T-helper 2 cell treated with Interferon-gamma antibody and Interleukin-4, amounts not matched to agents 5 μg/mL and 100 μg/mL, for 36 hours (primary cell): ENCODE measurements at regions not wholly inside any gene's neighbourhood (a gene's known extent, or its start where the extent isn't known, plus 50 kb on each side); places are given as distances from the start of the nearest gene placed in this dataset.

Experiments
- DNase-seq: peaks from one replicate; pipeline ENCODE4 v3.0.0; 2021; ENCODE audit warnings: low spot score
- H3K27ac Mint-ChIP-seq: one replicate; pipeline ENCODE4 v1.8.0; 2021; ENCODE audit warnings: mild to moderate bottlenecking, mixed read lengths
- H3K27me3 Mint-ChIP-seq: one replicate; pipeline ENCODE4 v1.8.0; 2021; ENCODE audit warnings: low read depth, mixed read lengths
- H3K36me3 Mint-ChIP-seq: one replicate; pipeline ENCODE4 v1.8.0; 2021; ENCODE audit warnings: low read depth, mixed read lengths
- H3K4me1 Mint-ChIP-seq: one replicate; pipeline ENCODE4 v1.8.0; 2021; ENCODE audit warnings: low read depth, mixed read lengths
- H3K4me3 Mint-ChIP-seq: one replicate; pipeline ENCODE4 v1.8.0; 2022; ENCODE audit warnings: mild to moderate bottlenecking, moderate library complexity, mixed read lengths
- H3K9me3 Mint-ChIP-seq: one replicate; pipeline ENCODE4 v1.8.0; 2021; ENCODE audit warnings: mixed read lengths

DNA sequence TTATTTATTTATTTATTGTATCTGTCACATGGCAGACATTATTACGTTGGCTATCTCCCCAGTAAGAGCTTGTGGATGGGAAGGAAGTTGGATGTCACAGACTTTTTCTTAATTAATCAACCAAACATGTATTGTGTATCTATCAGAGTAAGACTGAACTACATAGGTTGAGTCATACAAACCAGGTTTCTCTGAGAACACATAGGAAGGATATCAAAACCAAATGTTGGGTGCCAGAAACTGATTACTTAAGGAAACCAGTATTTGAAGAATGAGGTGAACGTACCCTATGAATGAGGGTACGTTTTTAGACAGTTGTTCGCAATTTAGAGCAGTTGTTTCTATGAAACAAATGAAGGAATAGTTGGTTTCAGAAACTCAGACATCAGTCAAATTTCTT lies 136.4 kb downstream of the SLC17A6 start:
- Mint-ChIP-seq H3K4me3 (no peak overlapping the region), H3K27me3 (no peaks in the 10 kb centered on the region), H3K9me3 (no peaks in the 10 kb centered on the region), H3K4me1 (no peaks in the 10 kb centered on the region), H3K36me3 (no peaks in the 10 kb centered on the region), H3K27ac (no peak overlapping the region)
- no peak for DNase-seq

GRCh38 chr11:22473586-22473985 lies 135.4 kb downstream of the SLC17A6 start:
- Mint-ChIP-seq H3K4me3 (no peak overlapping the region), H3K4me1 (no peaks in the 10 kb centered on the region), H3K36me3 (no peaks in the 10 kb centered on the region), H3K27me3 (no peaks in the 10 kb centered on the region), H3K9me3 (no peaks in the 10 kb centered on the region), H3K27ac (no peak overlapping the region)
- DNase-seq = no peak

DNA sequence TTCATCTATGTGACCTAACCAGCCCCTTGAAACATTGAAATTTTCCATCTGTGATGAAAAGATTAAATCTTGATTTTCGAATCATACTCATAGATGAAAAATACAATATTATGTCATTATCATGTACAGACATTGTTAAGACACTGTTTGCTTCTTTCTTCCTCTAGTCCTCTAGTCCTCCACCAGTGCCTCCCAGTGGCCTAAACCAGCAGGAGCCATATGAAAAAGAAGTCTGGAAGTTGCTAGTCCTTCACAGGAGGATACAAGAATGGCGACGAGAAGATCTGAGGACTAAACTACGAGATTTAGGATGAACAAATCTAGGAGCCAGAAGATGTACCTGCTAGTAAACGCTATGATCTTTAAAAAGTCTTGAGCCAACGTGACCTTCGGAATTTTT lies 134.1 kb downstream of the SLC17A6 start:
- Mint-ChIP-seq H3K4me1 (no peaks in the 10 kb centered on the region), H3K36me3 (no peaks in the 10 kb centered on the region), H3K27ac (no peak overlapping the region), H3K27me3 (no peaks in the 10 kb centered on the region), H3K9me3 (no peaks in the 10 kb centered on the region), H3K4me3 (no peak overlapping the region)
- DNase-seq = no peak

DNA sequence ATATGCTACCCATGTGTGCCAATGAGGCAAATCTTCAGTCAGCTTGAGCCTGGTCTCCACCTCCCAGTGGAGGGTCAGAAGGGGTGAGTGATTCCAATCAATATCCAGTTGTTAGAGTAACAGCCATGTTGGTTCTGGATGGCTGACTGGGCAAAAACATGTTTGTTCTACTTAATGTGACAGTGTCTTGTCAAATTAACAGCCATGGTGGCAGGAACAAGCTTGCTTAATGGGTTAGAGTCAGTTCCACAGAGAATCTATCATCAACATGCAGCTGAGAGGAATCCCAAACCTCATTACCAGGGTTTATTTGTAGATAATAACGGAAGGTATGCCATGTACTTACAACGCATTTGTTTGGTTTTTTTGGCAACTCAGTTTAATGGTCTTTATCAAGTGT lies 133.2 kb downstream of the SLC17A6 start:
- Mint-ChIP-seq H3K27ac (no peak overlapping the region), H3K9me3 (no peaks in the 10 kb centered on the region), H3K4me1 (no peaks in the 10 kb centered on the region), H3K4me3 (no peak overlapping the region), H3K27me3 (no peaks in the 10 kb centered on the region), H3K36me3 (no peaks in the 10 kb centered on the region)
- DNase-seq = no peak

GRCh38 chr11:22467741-22468140 lies 129.6 kb downstream of the SLC17A6 start:
- Mint-ChIP-seq H3K4me1 (no peaks in the 10 kb centered on the region), H3K9me3 (no peaks in the 10 kb centered on the region), H3K36me3 (no peaks in the 10 kb centered on the region), H3K27me3 (no peaks in the 10 kb centered on the region), H3K4me3 (no peak overlapping the region), H3K27ac (no peak overlapping the region)
- DNase-seq = no peak

- H3K36me3 Mint-ChIP-seq = no peaks in the 10 kb centered on the region
- DNase-seq = no peak
- no peaks in the 10 kb centered on the region for H3K9me3 Mint-ChIP-seq
Observed at GRCh38 chr11:22467248-22467647, 129.1 kb downstream of the SLC17A6 start.

GRCh38 chr11:22466809-22467208 lies 128.6 kb downstream of the SLC17A6 start:
- no peaks in the 10 kb centered on the region for H3K9me3 Mint-ChIP-seq
- no peak for DNase-seq
- no peak overlapping the region for H3K4me3 Mint-ChIP-seq
- no peaks in the 10 kb centered on the region for H3K27me3 Mint-ChIP-seq
- H3K36me3 Mint-ChIP-seq = no peaks in the 10 kb centered on the region
- no peak overlapping the region for H3K27ac Mint-ChIP-seq
- H3K4me1 Mint-ChIP-seq = no peaks in the 10 kb centered on the region

More at GRCh38 chr11:22467248-22467647, 129.1 kb downstream of the SLC17A6 start:
- Mint-ChIP-seq H3K4me3 (no peak overlapping the region), H3K27me3 (no peaks in the 10 kb centered on the region), H3K4me1 (no peaks in the 10 kb centered on the region), H3K27ac (no peak overlapping the region)

DNA sequence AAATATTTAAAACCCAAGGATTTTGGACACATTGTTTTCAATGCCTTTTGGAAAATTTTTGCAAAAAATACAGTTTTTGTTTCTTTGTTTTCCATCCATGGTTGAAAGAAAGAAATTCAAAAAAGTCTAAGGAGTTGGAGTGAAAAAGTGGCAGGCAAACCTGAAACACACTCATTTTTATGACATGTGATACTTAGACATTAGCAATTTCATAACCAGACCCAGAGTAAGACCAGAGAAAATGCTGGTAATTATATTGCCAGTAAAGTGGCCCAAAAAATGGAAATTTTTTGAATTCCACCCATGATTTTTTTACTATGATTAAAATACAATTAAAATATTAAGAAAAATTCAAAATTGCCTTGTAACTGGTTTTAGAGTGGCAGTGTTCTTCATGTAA lies 128.2 kb downstream of the SLC17A6 start:
- H3K4me1 Mint-ChIP-seq = no peaks in the 10 kb centered on the region
- H3K27ac Mint-ChIP-seq = no peak overlapping the region
- no peaks in the 10 kb centered on the region for H3K27me3 Mint-ChIP-seq
- H3K36me3 Mint-ChIP-seq = no peaks in the 10 kb centered on the region
- H3K9me3 Mint-ChIP-seq = no peaks in the 10 kb centered on the region
- DNase-seq = no peak
- H3K4me3 Mint-ChIP-seq = no peak overlapping the region

GRCh38 chr11:22465620-22466019 lies 127.4 kb downstream of the SLC17A6 start:
- no peaks in the 10 kb centered on the region for H3K36me3 Mint-ChIP-seq
- H3K27ac Mint-ChIP-seq = no peak overlapping the region
- no peak for DNase-seq
- H3K9me3 Mint-ChIP-seq = no peaks in the 10 kb centered on the region
- H3K27me3 Mint-ChIP-seq = no peaks in the 10 kb centered on the region
- no peak overlapping the region for H3K4me3 Mint-ChIP-seq
- H3K4me1 Mint-ChIP-seq = no peaks in the 10 kb centered on the region

DNA sequence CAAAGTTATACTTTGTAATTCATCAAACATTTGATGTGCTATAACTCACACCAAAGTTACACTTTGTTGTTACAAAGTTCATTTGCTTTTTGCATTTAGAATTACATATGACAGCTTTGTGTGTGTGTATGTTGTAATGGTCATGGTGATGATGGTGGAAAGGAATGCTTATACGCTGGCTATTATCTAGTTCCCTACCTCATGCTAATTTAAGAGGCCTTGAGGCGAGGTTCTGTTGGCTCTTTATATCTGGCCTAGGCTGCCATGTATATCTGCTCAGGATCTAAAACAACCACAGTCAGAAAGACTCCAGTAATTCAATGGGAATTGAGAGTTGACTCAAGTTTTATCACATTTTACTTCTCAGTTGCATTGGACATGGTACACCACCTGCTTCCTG lies 123.4 kb downstream of the SLC17A6 start:
- no peak overlapping the region for H3K27ac Mint-ChIP-seq
- H3K27me3 Mint-ChIP-seq = no peaks in the 10 kb centered on the region
- no peaks in the 10 kb centered on the region for H3K4me1 Mint-ChIP-seq
- no peak overlapping the region for H3K4me3 Mint-ChIP-seq
- H3K36me3 Mint-ChIP-seq = no peaks in the 10 kb centered on the region
- DNase-seq = no peak
- H3K9me3 Mint-ChIP-seq = no peaks in the 10 kb centered on the region

DNA sequence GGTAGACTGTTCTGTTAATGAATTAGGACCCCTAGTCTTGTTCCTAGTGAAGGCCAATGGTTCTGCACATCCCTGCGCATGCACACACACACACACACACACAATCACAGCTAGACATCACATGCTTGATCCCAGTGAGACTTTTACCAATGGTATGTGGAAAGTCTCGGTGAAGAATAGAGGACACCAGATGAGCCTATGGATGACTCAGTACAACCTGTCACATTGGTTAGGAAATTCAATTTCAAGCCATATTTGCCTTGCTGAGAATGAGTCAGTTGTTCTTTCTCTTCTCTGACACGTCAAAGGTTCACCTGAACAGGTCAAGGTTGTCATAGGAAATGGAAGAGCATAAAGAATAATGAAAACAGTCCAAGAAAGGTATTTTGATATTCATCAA lies 122.0 kb downstream of the SLC17A6 start:
- Mint-ChIP-seq H3K27ac (no peak overlapping the region), H3K9me3 (no peaks in the 10 kb centered on the region), H3K27me3 (no peaks in the 10 kb centered on the region), H3K4me1 (no peaks in the 10 kb centered on the region), H3K36me3 (no peaks in the 10 kb centered on the region), H3K4me3 (no peak overlapping the region)
- no peak for DNase-seq

GRCh38 chr11:22459048-22459447 lies 120.9 kb downstream of the SLC17A6 start:
- no peaks in the 10 kb centered on the region for H3K4me1 Mint-ChIP-seq
- H3K27ac Mint-ChIP-seq = no peak overlapping the region
- H3K27me3 Mint-ChIP-seq = no peaks in the 10 kb centered on the region
- no peaks in the 10 kb centered on the region for H3K9me3 Mint-ChIP-seq
- no peaks in the 10 kb centered on the region for H3K36me3 Mint-ChIP-seq
- no peak overlapping the region for H3K4me3 Mint-ChIP-seq
- DNase-seq = no peak

DNA sequence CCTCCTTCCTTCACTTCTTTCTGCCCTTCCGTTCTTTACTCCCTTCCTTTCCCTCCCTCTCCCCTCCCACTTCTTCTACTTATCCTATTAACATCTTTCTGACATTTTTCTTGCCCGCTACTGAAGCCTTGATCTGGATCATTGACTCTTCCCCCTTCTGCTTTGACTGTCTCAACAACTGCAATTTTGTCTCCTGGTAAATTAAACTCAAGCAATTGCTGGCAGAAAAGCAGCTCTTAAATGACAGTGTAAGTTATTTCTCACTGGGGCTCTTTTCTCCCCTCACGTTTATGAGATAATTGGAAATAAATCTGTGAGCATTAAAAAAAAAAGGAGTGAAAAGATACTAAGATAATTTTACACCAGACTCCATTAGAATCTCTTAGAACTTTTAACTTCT lies 120.0 kb downstream of the SLC17A6 start:
- Mint-ChIP-seq H3K4me3 (no peak overlapping the region), H3K36me3 (no peaks in the 10 kb centered on the region)
- DNase-seq = no peak

GRCh38 chr11:22456993-22457762 lies 119.0 kb downstream of the SLC17A6 start:
- no peaks in the 10 kb centered on the region for H3K36me3 Mint-ChIP-seq
- no peak for DNase-seq
- no peak overlapping the region for H3K27ac Mint-ChIP-seq
- no peak overlapping the region for H3K4me3 Mint-ChIP-seq
- H3K27me3 Mint-ChIP-seq = no peaks in the 10 kb centered on the region
- H3K4me1 Mint-ChIP-seq = no peaks in the 10 kb centered on the region
- H3K9me3 Mint-ChIP-seq = no peaks in the 10 kb centered on the region

More for the DNA sequence above, 120.0 kb downstream of the SLC17A6 start:
- Mint-ChIP-seq H3K9me3 (no peaks in the 10 kb centered on the region), H3K27me3 (no peaks in the 10 kb centered on the region), H3K4me1 (no peaks in the 10 kb centered on the region), H3K27ac (no peak overlapping the region)

- Mint-ChIP-seq H3K4me3 (no peak overlapping the region), H3K36me3 (no peaks in the 10 kb centered on the region), H3K4me1 (no peaks in the 10 kb centered on the region), H3K27me3 (no peaks in the 10 kb centered on the region), H3K9me3 (no peaks in the 10 kb centered on the region), H3K27ac (no peak overlapping the region)
- no peak for DNase-seq
Observed at GRCh38 chr11:22454461-22455090, 116.4 kb downstream of the SLC17A6 start.
